G401 (cell line): ENCODE measurements at regions not wholly inside any gene's neighbourhood (a gene's known extent, or its start where the extent isn't known, plus 50 kb on each side); places are given as distances from the start of the nearest gene placed in this dataset.
"Not testable (repeated sequence)": the region's sequence is repeated elsewhere in the genome, so short reads cannot be mapped to it uniquely, and the experiment has no call there.

Source experiments
- DNase-seq: peaks from one replicate; pipeline ENCODE4 v3.0.0-alpha.2; 2015; ENCODE audit warnings: low spot score
- in situ Hi-C: cut with HindIII; loops from 2 replicates; pipeline ENCODE4 v1.10.0; 2016; ENCODE audit warnings: low sequenced_read_pairs, mixed read lengths

GRCh38 chr2:82259551-82259950 lies 1955.0 kb upstream of the LRRTM1 start:
- in situ Hi-C loops, result no loop called here

GRCh38 chr2:82257796-82258555 lies 1953.4 kb upstream of the LRRTM1 start:
- in situ Hi-C loops, result no loop called here
- DNase-seq, result no peak

More at GRCh38 chr2:82259551-82259950, 1955.0 kb upstream of the LRRTM1 start:
- DNase-seq, result no peak

GRCh38 chr2:82256983-82257632 lies 1952.6 kb upstream of the LRRTM1 start:
- in situ Hi-C loops, result no loop called here

GRCh38 chr2:82256288-82256687 lies 1951.7 kb upstream of the LRRTM1 start:
- in situ Hi-C loops, result no loop called here
- DNase-seq, result no peak

More at GRCh38 chr2:82256983-82257632, 1952.6 kb upstream of the LRRTM1 start:
- no peak for DNase-seq

- no peak for DNase-seq
- in situ Hi-C loops, result no loop called here
Measured at GRCh38 chr2:82254728-82255127, 1950.2 kb upstream of the LRRTM1 start.

- in situ Hi-C loops, result no loop called here
- DNase-seq, result no peak
Measured at GRCh38 chr2:82246220-82246775, 1941.7 kb upstream of the LRRTM1 start.

- no peak for DNase-seq
- in situ Hi-C loops, result no loop called here
Measured at GRCh38 chr2:82239176-82239575, 1934.6 kb upstream of the LRRTM1 start.

- in situ Hi-C loops, result no loop called here
- DNase-seq, result no peak
Measured at GRCh38 chr2:82237994-82238662, 1933.6 kb upstream of the LRRTM1 start.

- in situ Hi-C loops, result no loop called here
- DNase-seq, result no peak
Measured at GRCh38 chr2:82234283-82234874, 1929.8 kb upstream of the LRRTM1 start.

GRCh38 chr2:82233806-82234205 lies 1929.3 kb upstream of the LRRTM1 start:
- in situ Hi-C loops, result no loop called here
- DNase-seq, result no peak

GRCh38 chr2:82230406-82230805 lies 1925.9 kb upstream of the LRRTM1 start:
- DNase-seq, result no peak
- in situ Hi-C loops, result no loop called here

- in situ Hi-C loops, result no loop called here
- no peak for DNase-seq
Measured at GRCh38 chr2:82226441-82226840, 1921.9 kb upstream of the LRRTM1 start.

GRCh38 chr2:82224301-82224940 lies 1919.9 kb upstream of the LRRTM1 start:
- DNase-seq, result no peak
- in situ Hi-C loops, result no loop called here

- in situ Hi-C loops, result no loop called here
Measured at GRCh38 chr2:82215212-82215611, 1910.7 kb upstream of the LRRTM1 start.

GRCh38 chr2:82199493-82199852 lies 1894.9 kb upstream of the LRRTM1 start:
- in situ Hi-C loops, result no loop called here

More at GRCh38 chr2:82215212-82215611, 1910.7 kb upstream of the LRRTM1 start:
- no peak for DNase-seq

GRCh38 chr2:82198809-82199492 lies 1894.4 kb upstream of the LRRTM1 start:
- in situ Hi-C loops, result no loop called here
- no peak for DNase-seq

More at GRCh38 chr2:82199493-82199852, 1894.9 kb upstream of the LRRTM1 start:
- DNase-seq, result no peak

GRCh38 chr2:82182270-82182669 lies 1877.7 kb upstream of the LRRTM1 start:
- in situ Hi-C loops, result no loop called here
- DNase-seq, result no peak

- in situ Hi-C loops, DNase-seq: not testable (repeated sequence)
Measured at GRCh38 chr2:82175210-82175609, 1870.7 kb upstream of the LRRTM1 start.

- DNase-seq, result no peak
- in situ Hi-C loops, result no loop called here
Measured at GRCh38 chr2:82172483-82172882, 1867.9 kb upstream of the LRRTM1 start.
